ENCODE measurements at regions not wholly inside any gene's neighbourhood (a gene's known extent, or its start where the extent isn't known, plus 50 kb on each side); places are given as distances from the start of the nearest gene placed in this dataset.

GRCh38 chr7:81527651-81528050, 242.2 kb downstream of the HGF start:
- TF ChIP-seq CTCF (conservative IDR thresholded peaks at IDR 0.05 in 1 of 2, IDR thresholded peaks at IDR 0.05 in 1 of 2; ENCODE audit: extremely low read depth in 1 of 2, insufficient read depth in 1 of 2, low read depth in 1 of 2, low read length in 2 of 2) (no peak), EZH2 (IDR thresholded peaks at IDR 0.05; ENCODE audit: borderline replicate concordance, low read length) (no peak)
